ENCODE measurements at regions not wholly inside any gene's neighbourhood (a gene's known extent, or its start where the extent isn't known, plus 50 kb on each side); places are given as distances from the start of the nearest gene placed in this dataset.

GRCh38 chr15:70582143-70582945 is 181.0 kb downstream of the UACA start:
- Histone ChIP-seq H3K9me3 (ENCODE audit: severe bottlenecking) (peaks cover 2% of the 10 kb centered on the region), H3K36me3 (no peaks in the 10 kb centered on the region), H3K27me3 (ENCODE audit: insufficient read depth, low read depth, severe bottlenecking) (peaks cover 72% of the 10 kb centered on the region), H3K27ac (no peak overlapping the region), H3K4me3 (ENCODE audit: low read depth, low read length) (no peak overlapping the region)
- no peak for DNase-seq
- TF ChIP-seq CTCF (IDR thresholded peaks at IDR 0.05; ENCODE audit: low read depth, low read length), result no peak

- DNase-seq, result no peak
- Histone ChIP-seq H3K4me3 (ENCODE audit: low read depth, low read length) (no peak overlapping the region), H3K9me3 (ENCODE audit: severe bottlenecking) (no peaks in the 10 kb centered on the region), H3K27ac (no peak overlapping the region), H3K27me3 (ENCODE audit: insufficient read depth, low read depth, severe bottlenecking) (peaks cover 83% of the 10 kb centered on the region), H3K36me3 (no peaks in the 10 kb centered on the region)
- no peak for TF ChIP-seq CTCF (IDR thresholded peaks at IDR 0.05; ENCODE audit: low read depth, low read length)
Observed at GRCh38 chr15:70580958-70581357, 182.4 kb downstream of the UACA start.

- H3K4me3 ChIP-seq (ENCODE audit: low read depth, low read length), result no peak overlapping the region
- H3K27me3 ChIP-seq (ENCODE audit: insufficient read depth, low read depth, severe bottlenecking), result peaks cover 86% of the 10 kb centered on the region
- no peak for TF ChIP-seq CTCF (IDR thresholded peaks at IDR 0.05; ENCODE audit: low read depth, low read length)
- DNase-seq, result no peak
- H3K36me3 ChIP-seq, result no peaks in the 10 kb centered on the region
- no peaks in the 10 kb centered on the region for H3K9me3 ChIP-seq (ENCODE audit: severe bottlenecking)
- no peak overlapping the region for H3K27ac ChIP-seq
Observed at GRCh38 chr15:70580286-70580685, 183.1 kb downstream of the UACA start.

GRCh38 chr15:70579766-70580165 is 183.6 kb downstream of the UACA start:
- TF ChIP-seq CTCF (IDR thresholded peaks at IDR 0.05; ENCODE audit: low read depth, low read length), result no peak
- DNase-seq, result no peak
- H3K27ac ChIP-seq, result no peak overlapping the region

GRCh38 chr15:70578196-70578595 is 185.2 kb downstream of the UACA start:
- Histone ChIP-seq H3K27ac (no peak overlapping the region), H3K4me3 (ENCODE audit: low read depth, low read length) (no peak overlapping the region), H3K36me3 (no peaks in the 10 kb centered on the region), H3K27me3 (ENCODE audit: insufficient read depth, low read depth, severe bottlenecking) (peaks cover 88% of the 10 kb centered on the region), H3K9me3 (ENCODE audit: severe bottlenecking) (peaks cover 17% of the 10 kb centered on the region)
- TF ChIP-seq CTCF (IDR thresholded peaks at IDR 0.05; ENCODE audit: low read depth, low read length), result no peak
- DNase-seq, result no peak

More at GRCh38 chr15:70579766-70580165, 183.6 kb downstream of the UACA start:
- H3K4me3 ChIP-seq (ENCODE audit: low read depth, low read length), result no peak overlapping the region
- peaks cover 2% of the 10 kb centered on the region for H3K9me3 ChIP-seq (ENCODE audit: severe bottlenecking)
- no peaks in the 10 kb centered on the region for H3K36me3 ChIP-seq
- H3K27me3 ChIP-seq (ENCODE audit: insufficient read depth, low read depth, severe bottlenecking), result peaks cover 87% of the 10 kb centered on the region

- Histone ChIP-seq H3K27me3 (ENCODE audit: insufficient read depth, low read depth, severe bottlenecking) (peaks cover 87% of the 10 kb centered on the region), H3K27ac (no peak overlapping the region), H3K36me3 (no peaks in the 10 kb centered on the region), H3K4me3 (ENCODE audit: low read depth, low read length) (no peak overlapping the region), H3K9me3 (ENCODE audit: severe bottlenecking) (peaks cover 27% of the 10 kb centered on the region)
- TF ChIP-seq CTCF (IDR thresholded peaks at IDR 0.05; ENCODE audit: low read depth, low read length), result no peak
- no peak for DNase-seq
Observed at GRCh38 chr15:70576696-70577095, 186.7 kb downstream of the UACA start.

All from WERI-Rb-1 (cell line).